Fibroblast of skin of back (primary cell): ENCODE measurements at regions not wholly inside any gene's neighbourhood (a gene's known extent, or its start where the extent isn't known, plus 50 kb on each side); places are given as distances from the start of the nearest gene placed in this dataset.
"Not testable (repeated sequence)": the region's sequence is repeated elsewhere in the genome, so short reads cannot be mapped to it uniquely, and the experiment has no call there.

Experiments used
- DNase-seq: peaks from one replicate; pipeline ENCODE4 v3.0.0-alpha.2; 2013

DNA sequence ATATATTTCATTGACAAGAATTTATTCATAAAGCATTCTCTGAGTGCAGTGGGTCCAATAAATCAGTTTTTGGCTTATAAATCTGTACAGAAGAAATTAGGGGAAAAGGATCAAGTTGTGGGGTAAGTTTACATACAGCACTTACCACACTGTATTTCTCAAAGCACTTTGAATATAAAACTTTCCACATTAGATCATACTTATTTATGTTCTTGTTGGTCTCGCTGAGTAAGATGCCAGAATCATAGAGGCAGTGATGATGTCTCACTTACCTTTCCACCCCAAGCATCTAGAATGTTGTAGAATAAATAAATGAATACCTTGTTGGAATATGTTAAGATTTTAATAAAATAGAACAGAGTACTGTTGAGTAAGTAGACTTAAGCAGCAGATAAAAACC lies 279.1 kb downstream of the PCDH20 start:
- no peak for DNase-seq

DNA sequence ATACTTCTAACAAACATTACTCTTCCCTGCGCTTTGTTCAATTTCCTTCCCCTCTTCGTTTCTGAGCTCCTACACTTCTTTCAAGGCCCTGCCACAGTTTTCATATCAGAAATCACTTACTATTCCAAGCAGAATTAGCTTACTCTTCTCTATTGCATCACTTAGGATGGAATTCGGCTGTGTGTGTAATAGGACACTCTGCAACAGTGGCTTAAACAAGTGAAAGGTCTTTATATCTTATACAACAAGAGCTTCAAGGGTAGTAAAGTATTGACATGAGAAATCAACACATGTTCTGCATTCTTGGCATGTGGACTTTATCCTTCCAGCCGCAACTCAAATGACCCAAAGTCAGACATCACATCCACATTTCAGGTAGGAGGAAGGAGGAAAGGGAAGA lies 279.6 kb downstream of the PCDH20 start:
- DNase-seq = no peak

GRCh38 chr13:61135583-61135982 lies 280.1 kb downstream of the PCDH20 start:
- no peak for DNase-seq

DNA sequence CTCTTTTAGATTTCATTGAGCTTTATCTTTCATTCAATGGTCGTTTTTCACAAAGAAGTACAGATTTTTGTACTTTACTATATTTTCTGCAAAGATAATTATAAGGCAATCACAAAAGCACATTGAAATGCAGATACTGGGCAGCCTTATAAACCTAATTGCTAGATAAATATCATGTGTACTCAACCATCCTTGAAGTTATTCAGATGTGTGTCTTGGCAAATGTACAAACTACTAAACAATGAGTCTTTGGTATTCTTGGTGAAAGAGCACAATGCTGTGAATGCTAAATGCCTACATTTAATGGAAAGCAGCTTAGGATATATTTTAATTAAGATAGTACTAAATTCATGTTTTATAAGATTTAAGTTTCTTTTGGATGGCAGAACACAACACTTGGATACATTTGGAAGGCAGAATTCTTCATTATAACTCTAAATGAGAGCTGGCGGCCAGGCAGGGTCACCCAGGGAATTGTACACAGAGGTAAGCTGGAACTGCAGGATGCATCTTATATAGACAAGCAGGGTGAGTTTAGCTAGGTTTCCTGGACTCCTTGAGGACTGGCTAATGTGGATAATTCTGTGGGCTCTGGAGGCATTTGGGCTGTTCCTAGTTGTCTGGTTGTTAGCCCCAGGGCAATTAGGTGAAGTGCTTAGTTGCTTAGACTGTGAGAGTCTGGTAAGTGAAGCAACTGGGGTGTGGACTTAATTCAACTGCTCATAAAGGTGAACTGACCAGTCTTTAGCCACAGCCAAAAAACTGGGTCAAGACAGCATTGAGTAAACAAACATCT lies 286.6 kb downstream of the PCDH20 start:
- DNase-seq = no peak

- DNase-seq = no peak
Measured at GRCh38 chr13:61123538-61124289, 291.9 kb downstream of the PCDH20 start.

DNA sequence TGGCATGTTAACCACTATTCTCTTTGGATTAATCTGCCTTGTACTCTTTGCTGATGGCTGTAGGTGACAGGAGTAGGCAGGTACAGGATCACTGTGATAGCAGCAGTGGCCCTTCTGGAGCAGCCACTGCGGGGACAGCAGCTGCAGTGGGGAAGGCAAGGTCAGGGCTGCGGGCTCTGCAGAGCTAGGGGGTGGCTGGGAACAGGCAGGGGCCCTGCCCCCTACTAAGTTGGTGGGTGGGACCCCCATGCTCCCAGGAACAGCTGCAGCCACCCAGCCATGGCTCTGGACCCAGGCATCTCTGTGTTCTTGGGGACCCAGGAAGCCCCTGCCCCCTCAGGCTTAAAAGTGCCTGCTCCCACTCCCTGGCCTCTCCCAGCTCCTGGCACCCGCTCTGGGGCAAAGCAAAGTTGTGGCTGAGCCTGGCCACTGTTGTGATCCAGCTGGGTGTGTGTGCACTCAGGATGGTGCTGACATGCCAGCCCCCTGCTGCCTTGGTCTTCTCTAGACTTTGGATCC lies 302.4 kb downstream of the PCDH20 start:
- no peak for DNase-seq

- no peak for DNase-seq
Measured at GRCh38 chr13:61111529-61111928, 304.1 kb downstream of the PCDH20 start.

DNA sequence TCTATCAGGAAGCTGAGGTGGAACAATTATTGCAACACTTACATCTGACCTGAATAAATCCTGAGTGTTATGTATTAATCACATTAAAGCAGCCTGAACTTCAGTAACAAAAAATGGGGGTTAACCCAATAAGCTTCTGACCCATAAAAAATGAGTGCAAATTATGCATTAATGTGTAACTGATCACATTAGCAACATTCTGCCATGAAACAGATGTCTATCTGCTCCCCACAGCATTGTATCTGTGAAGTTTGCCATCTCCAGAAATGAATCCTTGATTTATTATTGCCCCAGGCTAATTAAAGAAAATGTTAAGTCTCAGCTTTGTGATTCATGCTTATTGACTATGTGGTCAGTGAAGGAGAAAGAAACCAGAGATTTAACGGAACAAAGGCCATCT lies 304.9 kb downstream of the PCDH20 start:
- DNase-seq = no peak

- no peak for DNase-seq
Measured at GRCh38 chr13:61109741-61110140, 305.9 kb downstream of the PCDH20 start.

DNA sequence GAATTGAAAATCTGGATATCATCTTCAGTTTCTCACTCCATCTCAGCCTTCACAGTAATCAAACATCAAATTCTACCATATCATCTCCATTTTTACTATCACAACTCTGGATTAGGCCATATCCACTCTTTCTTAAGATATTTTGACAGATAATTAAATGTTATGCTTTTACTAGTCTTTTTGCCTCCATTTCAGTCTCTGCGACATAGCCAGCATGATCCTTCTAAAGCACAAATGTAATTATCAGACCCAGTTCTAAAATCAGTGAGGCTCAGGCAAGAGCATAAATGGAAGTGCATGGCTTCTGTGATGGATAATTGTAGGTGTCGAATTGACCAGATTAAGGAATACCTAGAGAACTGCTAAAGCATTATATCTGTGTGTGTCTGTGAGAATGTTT lies 307.7 kb downstream of the PCDH20 start:
- DNase-seq = no peak

- no peak for DNase-seq
Measured at GRCh38 chr13:61095885-61096284, 319.8 kb downstream of the PCDH20 start.

DNA sequence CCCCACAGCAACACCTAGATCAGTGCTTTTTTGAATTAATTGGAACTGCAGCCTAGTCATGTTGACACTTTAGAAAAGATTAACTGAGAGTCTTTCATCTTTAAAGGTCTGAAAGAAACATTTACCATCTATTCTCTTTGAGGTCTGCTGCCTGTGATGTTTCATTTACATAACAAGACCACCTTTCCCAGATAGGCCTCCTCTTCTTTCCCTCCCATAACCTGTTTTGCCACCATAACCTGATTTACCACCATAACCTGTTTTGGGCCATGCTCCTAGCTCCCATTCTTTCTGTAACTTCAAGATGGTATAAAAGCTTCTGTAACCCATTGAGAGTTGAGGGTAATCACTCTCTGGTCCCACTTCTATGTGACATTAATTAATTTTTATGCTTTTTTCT lies 320.8 kb downstream of the PCDH20 start:
- no peak for DNase-seq

DNA sequence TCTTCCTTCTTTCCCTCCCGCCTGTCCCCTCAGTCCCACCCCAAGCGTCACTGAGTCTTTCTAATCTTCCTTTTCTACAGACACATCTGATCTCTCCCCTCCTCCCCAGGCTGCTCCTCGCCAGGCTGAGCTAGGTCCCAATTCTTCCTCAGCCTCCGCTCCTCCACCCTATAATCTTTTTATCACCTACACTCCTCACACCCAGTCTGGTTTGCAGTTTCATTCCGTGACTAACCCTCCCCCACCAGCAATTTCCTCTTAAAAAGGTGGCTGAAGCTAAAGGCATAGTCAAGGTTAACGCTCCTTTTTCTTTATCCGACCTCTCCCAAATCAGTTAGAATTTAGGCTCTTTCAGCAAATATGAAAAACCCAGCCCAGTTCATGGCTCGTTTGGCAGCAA lies 325.8 kb downstream of the PCDH20 start:
- not testable (repeated sequence) for DNase-seq

DNA sequence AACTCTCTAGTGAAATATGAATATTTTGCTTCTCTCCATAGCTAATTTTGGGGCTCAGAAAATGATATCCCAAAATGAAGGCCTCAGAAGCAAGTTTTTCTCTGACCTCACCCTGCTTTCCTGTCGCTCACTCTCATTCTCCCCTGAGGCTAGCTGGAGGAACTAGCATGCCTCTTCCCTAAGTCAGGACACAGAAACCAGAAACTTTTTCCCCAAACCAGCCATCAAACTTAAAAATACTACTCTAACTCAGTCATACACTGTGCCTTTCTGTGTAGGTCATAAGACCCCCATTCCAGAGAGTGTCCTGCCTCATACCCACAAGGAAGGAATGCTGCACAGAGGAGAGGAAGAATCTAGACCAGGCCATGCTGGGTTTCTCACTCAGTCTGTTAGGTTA lies 329.6 kb downstream of the PCDH20 start:
- peak; percentile 61 for DNase-seq

DNA sequence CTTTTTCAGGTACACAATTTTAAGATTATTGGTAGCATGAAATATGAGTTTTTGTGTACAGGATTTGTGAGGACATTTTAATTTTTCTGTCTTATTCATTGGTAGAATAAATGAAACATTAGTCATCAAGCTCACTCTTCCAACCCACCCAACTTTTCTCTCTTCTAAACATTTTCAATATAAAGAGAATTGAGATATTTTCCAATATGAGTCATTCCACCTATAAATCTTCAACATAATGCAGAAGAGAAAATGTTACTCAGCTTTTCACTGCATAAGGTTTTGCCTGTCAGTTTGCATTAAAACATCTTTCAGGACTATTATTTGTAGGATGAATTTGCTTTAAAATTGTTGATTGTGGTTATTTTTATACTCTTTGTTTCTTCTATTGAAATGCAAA lies 330.7 kb downstream of the PCDH20 start:
- DNase-seq = peak; percentile 60

DNA sequence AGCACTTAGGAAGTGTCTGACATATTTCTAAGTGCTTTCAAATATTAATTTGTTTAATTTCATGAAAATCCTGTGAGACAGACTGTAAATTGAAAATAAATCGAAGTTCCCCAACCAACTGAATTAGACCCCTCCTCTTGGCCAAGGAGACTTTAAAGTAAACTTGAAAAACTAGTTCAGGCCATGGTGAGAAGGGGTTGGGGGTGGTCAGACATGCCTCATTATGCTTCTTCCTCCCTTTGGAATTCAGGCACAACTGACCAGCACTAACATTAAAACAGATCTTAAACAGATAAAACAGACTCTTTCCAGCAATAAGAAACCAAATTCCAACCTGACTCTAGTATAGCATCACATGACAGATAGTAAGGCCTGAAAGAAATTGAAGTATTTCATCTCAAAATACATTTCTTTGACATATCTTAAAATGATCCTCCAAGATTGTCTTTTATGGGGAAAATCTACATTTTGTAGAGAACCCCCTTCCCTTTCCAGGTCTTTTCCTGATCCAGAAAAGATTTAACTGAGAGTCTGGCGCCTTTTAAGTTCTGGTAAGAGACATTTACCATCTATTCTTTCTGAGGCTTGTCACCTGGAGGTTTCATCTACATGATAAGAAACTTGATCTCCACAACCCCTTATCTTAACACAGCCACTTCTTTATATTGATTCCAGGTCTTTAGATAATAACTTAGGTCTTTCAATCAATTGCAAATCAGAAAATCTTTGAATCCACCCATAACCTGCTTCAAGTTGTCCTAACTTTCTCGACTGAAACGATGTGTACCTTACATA lies 336.5 kb downstream of the PCDH20 start:
- DNase-seq = no peak

DNA sequence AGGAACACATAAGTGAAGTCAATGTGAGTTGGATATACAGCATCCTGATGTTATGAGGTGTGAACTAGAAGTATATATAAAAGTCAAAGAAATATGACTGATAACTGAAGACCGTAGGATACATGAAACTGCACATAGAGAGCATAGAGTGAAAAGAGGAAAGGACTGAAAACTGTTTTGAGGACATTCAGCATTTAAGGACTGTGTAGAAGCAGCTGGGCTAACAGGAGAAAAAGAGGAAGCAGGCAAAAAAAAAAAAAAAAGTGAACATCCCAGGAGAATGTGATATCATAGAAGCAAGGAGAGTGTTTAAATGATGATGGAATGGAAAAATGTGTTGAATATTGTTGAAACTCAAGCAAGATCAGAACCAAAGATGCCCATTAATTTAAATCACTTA lies 363.5 kb downstream of the PCDH20 start:
- DNase-seq = no peak

DNA sequence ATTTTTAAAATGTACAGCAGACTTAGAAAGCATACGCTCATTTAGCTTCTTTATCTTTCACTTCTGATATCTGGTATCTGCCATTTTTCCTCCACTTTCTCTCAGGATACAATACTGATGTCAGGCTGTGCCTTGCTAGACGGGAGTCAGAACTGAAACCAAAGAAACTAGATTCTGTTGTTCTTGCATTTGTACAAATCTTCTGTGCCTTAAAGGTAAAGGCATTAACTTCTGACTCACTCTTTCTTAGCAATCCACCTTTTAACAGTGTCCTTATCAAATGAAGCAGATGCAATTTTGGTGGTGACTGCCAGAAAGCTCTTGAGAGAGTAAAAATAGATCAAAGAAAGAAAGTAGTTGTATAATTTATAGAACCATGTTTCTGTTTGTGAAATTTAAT lies 370.4 kb downstream of the PCDH20 start:
- DNase-seq = no peak

DNA sequence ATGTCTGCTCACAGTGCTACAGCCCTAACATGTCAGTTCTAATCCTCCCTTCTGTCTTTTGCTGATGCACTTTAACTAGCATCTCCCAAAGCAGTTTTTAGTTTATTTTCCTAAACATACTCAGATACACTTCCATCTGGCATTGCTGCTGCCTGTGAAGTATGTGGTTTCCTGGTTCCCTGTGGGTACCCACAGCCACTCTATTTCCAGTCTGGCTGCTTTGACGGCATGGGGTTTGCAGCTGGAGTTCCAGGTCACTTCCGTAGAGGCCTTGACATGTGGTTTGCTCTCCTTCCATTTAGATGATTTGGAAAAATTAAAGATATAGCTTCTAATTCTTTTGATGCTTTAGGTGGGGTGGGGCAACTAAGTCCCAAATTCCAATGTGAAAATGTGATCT lies 375.5 kb downstream of the PCDH20 start:
- DNase-seq = no peak

GRCh38 chr13:61039302-61039701 lies 376.3 kb downstream of the PCDH20 start:
- no peak for DNase-seq

GRCh38 chr13:61036715-61037114 lies 378.9 kb downstream of the PCDH20 start:
- peak; percentile 1 for DNase-seq

GRCh38 chr13:61030445-61030844 lies 385.2 kb downstream of the PCDH20 start:
- DNase-seq = no peak

GRCh38 chr13:61029064-61029463 lies 386.6 kb downstream of the PCDH20 start:
- no peak for DNase-seq
